Stimulated activated CD4-positive, alpha-beta T cell treated with anti-CD3 and anti-CD28 coated beads, Interleukin-4, amount 100 ng/mL, for 24 hours (primary cell): ENCODE measurements at regions not wholly inside any gene's neighbourhood (a gene's known extent, or its start where the extent isn't known, plus 50 kb on each side); places are given as distances from the start of the nearest gene placed in this dataset.

Experiments
- DNase-seq: peaks from one replicate; pipeline ENCODE4 v3.0.0-alpha.2; 2020

DNA sequence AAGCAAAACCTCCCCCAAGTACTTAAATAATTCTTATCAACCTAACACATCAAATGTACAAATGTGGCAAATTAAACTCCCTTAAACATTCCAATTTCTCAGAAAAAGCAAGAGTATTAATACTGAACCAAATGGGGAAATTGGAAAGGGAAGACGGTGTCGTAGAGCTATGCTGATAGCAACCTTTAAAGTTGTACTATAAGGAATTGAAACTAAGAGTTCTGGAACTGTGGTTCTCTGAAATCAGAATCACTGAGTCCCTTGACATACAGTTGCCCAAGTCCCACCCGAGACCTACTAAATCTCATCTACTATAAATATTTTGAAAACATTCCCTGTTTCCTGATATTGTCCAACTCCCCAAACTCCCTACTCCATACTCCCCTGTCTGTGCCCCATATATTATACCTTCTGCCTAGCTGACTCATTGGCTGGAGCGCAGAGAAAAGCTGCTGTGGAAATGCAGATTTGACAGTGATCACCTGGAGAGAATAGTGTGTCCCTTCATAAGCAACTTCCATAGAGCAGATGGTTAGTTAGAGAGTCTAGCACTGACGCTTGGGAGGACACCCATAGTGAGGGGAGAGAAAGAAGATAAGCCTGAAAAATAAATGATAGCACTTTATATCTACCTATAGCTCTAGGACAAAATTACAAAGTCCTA is 51.4 kb upstream of the ITM2B start:
- no peak for DNase-seq

DNA sequence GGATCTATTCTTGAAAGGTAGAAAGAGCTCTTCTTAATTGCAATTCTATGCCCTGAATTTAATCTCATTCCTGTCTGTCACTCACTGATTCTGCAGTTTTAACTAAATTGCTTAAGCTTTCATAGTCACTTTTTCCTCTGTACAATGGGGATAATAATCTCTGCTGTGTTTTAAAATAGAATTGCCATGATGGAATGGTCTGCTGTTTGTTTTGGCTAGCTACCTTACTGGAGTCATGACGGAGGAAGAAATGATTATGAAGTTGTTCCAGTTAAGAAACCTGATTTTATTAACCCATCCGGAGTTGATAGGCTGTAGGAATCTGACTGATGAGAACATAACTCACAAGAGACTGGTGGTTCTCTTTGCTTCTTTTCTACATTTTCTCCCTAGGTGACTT is 54.9 kb upstream of the ITM2B start:
- DNase-seq: no peak

DNA sequence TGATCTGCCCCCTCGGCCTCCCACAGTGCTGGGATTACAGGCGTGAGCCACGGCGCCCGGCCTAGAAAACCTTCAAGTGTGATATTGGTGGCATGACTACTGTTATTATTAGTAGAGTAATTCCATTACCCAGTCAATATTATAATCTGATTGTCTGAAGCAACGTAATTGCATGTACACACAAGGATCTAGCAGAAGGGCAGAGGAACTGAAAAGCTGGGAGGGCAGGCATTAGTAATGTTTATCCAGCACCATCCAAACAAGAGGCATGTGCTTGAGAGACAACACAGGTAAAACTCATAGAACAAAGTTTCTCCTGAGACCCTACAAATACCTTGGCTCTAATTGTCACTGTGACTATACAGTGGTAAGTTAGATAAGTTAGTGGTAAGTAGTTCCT is 56.2 kb upstream of the ITM2B start:
- DNase-seq: no peak

DNA sequence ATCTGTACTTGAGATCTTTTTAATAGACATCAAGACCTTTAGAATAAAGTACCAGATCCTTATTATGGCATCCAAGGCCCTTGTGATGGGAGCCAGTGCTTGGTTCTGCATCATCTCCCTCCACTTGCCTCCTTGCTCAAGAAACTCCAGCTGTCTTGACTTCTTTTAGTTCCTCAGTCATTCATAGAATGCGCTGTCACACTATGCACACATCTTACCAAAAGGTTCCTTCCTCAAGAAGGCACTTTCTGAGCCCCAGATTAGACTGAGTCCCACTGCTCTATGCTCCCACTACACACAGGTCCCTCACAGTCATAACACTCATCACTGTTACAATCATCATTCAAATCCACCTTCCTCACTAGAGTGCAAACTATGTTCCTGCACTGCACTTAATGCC is 57.8 kb upstream of the ITM2B start:
- DNase-seq: no peak

DNA sequence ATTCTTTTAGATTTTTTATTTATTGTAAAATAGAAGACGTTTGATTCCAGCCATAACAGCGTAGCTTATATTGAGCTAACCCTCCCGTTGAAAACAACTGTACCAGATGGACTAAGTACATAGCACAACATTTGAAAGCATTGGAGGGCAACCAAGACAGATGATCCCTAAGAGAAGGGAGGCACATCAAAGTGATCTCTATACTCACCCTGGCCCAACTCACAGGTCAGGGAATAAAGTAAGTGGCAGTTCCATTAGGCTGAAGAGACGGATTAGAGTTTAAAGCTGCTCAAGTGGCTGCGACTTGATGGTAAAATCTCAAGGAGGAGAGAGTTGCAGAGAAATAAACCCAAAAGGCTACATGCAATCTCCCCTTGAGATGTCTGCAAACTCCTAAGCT is 65.1 kb upstream of the ITM2B start:
- DNase-seq: no peak

DNA sequence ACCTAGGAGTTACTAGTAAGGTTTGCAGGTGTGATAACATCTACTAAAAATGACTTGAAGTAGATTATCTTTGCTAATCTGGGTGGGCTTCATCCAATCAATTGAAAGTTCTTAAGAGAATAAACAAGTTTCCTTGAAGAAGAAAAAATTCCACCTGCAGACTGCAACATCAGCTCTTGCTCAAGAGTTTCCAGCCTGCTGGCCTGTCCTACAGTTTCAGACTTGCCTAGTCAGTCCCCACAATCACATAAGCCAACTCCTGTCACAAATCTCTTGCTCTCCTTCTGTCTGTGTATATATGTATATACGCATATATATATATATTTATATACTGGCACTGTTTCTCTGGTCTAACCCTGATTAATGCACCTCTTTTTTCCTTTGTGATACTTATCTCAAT is 67.3 kb upstream of the ITM2B start:
- DNase-seq: no peak

DNA sequence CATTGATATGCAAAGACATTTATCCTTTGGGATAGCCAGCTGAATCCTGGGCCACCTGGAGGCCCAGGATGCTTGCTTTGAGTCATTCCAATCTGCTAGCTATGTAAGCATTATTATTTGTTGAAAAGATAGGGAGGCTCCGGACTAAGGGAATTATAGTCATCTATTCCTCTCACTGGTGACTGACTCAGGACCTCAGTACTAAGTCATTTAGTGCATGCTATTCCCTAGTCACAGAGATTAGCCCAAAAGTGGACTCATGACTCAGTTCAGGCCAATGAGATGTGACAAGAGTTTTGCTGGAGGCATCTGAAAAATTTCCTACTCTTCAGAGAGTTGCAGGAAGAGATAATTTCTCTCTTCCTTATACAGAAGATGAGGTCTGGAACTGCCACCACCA is 67.9 kb upstream of the ITM2B start:
- DNase-seq: no peak

DNA sequence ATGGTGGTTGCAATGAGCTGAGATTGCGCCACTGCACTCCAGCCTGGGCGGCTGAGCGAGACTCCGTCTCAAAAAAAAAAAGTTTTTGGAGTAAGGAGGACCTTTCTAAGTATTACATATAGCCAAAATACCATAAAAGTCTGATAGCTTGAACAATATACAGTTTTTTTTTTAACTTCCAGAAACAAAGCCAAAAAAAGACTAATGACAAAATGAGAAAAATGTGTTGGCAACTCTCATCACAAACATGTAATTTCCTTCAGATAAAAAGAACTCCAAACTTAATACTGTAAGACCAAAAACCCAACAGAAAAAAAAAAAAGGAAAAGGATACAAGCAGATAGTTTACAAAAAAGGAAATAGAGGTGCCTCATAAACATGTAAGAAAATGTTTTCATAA is 68.2 kb upstream of the MED4 start:
- DNase-seq: no peak

DNA sequence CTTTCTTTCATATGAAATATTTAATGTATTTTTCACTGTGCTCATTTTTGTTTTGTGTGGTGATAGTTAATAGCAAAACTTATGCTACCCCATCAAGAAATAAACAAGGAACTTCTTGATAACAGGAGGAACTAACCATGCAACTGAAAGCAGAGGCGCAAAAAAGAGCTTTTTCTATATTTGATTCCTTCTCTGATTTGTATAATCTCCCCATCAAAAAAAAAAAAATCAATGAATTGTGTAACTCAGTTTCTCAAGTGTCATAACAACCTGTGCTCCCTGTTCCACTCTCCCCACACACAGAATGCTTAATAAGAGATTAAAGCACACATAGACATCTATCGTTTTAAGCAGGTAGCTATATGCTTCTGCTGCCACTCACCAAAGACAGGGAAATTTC is 67.3 kb upstream of the MED4 start:
- no peak for DNase-seq

DNA sequence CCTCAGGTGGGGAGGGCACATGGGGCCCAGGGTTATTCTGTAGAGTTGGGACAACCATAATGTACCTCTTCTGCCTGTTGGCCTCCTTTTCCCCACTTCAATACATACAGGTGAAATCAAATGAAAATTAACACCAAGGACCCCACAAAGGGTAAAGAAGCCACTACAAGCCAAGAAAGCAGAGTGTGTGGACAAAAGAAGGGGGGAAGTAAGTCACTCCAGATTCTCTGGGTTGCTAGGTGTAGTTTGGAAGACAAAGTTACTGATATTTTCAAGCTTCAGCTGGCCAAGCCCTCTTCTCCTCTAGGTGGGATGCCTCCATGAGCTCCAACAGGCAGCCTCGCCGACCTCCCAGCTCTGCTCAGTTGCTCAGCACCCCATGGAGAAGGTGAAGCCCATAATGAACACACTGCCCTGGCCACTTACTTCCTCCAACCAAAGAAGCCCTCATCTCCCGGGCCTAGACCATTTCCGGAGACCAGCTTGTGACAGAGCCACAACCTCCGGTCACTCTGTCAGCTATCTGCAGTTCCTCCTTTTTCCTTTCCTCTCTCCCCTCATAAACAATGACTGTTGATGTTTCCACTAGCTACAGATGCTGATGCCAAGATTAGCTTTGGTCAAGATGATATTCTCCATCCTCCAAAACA is 66.8 kb upstream of the MED4 start:
- no peak for DNase-seq

DNA sequence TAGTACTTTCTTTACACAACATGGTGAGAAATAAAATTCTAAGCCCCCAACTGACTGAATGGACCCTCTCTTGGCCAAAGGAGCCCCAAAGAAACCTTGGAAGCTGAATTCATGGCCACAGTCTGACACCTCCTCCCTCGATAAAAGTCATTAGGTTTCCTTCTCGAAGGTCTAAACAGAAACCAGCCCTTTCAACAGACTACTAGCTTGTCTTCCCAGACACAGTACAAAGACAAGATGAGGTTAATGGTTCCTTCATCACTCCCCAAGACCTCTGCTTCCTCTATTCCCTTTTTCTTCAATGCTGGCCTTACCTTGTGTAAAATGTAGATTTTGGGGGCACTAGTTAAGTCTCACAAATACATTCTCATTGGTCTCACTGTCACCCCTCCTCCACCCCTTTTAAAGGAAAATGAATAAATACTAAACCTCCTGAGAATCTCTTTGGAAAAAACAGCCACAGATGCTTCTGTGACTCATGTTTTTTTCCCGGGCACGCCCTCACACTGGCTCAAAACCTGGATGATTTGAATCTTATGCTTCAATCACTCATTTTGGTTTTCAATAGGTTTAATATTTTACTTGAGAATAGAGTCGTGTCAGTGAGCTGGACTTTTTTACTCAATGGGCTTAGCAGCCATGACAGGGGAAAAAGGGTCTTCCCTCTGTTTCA is 65.8 kb upstream of the MED4 start:
- DNase-seq: no peak

DNA sequence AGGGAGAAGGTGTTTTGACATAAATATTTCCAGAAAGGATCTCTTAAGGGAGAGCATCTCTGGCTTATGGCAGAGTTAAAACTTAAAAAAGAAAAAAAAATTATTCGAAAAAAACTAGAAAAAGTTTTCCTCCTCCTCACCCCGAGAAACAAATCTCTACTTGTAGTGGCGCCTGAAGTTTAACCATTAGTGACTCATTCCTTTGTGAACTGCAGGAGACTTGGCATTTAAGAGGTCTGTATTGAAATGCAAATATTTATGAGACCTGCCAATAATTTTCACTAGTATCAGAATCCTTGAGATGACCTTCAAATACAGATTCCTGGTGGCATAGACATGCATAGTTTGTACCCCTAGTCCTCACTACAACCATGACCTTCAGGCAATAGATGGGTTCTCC is 64.9 kb upstream of the MED4 start:
- DNase-seq: no peak

DNA sequence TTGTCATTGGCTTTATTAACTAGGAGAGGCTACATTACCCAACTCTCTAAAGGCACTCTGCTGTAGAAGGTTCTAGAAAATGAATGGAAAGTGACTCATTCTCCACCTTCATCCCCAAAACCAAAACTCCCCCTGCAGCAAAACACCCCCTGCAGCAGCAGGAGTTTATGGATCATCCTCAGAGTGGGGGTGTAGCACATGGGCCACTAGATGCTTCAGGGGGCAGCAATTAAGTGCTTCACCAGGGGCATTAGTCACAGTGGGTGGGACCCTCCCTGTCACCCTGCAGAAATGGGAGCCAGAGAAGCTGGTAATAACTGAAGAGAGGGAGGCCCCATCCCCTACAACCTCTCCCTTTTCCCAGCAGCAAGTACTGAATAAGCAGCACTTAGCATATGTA is 64.5 kb upstream of the MED4 start:
- peak; percentile 13 for DNase-seq

DNA sequence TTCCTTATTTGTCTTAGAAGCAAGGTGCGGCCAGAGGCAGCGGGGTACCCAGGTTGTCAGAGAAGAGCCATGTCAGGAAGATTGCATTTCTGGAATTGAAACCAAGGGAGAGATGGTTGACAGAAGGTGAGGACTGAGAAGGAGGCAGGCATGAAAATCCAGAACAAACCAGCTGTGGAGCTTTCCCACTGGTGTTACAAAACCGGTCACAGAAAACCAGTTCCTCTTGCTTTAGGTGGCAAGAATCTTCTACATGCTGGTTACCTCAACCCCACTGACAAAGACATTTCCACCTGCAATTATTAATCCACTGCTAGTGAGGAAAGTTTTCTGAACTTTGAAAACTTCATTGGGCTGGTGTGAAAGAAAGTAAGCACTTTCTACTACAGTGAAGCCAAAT is 64.0 kb upstream of the MED4 start:
- no peak for DNase-seq

DNA sequence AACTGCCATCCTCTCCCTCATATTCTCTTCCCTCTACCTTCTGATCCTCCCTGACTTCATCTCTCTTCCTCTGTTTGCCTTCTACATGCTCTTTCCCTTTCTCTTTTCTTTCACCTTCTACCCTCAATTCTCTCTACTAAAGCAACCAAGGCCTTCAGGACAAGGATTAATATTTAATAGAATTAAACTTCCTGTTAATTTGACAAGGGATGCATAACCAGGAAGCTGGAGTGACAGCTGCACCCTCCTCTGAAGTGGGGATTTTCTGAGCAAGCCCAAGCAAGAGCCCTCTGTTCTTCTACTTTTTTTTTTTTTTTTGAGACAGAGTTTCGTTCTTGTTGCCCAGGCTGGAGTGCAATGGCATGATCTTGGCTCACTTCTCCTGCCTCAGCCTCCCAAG is 63.4 kb upstream of the MED4 start:
- DNase-seq: no peak

DNA sequence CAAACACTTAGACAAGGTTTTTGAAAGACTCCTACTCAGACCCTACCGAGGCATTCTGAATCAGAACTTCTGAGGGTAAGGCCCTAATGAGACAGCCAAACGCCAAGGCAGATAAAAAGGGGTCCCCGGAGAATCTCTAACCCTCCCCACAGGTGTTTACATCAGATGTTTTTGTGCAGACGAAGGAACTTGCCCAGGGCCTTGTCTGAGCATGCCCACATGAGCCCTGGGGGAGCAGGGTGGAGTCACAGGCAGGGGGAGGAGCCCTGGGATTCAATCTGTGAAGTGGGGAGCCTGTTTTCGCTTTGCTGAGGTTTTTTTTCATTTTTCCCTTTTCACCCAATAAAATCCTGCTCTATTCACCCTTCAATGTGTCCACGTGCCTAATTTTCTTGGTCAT is 61.6 kb upstream of the MED4 start:
- DNase-seq: peak; percentile 72

DNA sequence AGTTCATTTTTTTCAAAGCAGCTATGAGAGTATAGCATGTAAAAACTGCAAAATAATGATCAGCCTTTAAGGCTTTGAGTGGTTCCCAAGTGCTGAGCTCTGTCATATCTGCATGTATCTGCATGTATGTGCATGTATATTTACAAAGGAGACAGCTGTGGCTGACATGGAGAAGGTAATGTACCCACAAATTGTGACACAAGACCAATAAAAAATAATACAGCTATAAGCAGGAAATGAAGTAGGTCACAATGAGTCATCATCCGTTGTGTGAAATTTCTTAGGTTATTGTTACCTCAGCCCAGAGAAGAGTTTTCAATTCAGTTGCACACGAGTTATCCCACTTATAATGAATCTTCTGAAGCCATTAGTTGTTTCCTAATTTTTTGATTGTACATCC is 60.9 kb upstream of the MED4 start:
- DNase-seq: peak; percentile 27

DNA sequence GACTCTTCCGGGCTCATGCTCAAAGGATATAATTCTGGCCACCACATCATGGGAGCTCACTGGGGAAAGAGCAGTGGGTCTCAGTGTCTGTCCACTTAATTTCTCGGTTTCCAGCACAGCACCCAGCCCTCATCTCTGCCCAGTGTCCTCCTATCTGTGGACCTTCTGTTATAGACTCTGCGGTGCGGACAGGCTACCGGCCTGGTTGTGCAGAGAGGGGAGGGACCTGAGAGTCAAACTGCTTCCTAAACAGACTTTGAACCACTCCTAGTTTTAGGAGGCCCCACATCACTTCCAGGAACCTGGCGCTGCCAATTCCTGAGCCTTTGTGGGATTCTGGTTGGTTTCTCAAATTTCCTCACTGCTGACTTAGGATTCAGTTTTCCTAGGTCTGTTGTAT is 59.8 kb upstream of the MED4 start:
- DNase-seq: no peak

DNA sequence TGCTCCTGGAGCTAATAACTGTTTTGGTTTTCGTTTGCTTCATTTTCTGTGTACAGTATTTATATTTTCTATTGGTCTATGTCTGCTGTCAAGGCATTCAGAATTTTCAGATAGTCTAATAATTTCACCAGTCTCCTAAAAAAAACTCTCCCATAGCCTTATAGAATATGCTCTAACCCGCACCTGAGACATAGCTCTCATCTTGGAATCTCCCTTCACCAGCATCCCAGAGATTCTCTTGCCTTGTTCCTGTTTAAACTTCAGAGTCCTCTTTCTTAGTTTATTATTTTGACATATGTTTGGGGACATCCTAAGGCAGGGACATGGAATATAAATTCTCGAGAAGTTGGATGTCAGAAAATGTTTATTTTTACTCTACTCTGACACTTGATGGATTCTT is 58.3 kb upstream of the MED4 start:
- no peak for DNase-seq

DNA sequence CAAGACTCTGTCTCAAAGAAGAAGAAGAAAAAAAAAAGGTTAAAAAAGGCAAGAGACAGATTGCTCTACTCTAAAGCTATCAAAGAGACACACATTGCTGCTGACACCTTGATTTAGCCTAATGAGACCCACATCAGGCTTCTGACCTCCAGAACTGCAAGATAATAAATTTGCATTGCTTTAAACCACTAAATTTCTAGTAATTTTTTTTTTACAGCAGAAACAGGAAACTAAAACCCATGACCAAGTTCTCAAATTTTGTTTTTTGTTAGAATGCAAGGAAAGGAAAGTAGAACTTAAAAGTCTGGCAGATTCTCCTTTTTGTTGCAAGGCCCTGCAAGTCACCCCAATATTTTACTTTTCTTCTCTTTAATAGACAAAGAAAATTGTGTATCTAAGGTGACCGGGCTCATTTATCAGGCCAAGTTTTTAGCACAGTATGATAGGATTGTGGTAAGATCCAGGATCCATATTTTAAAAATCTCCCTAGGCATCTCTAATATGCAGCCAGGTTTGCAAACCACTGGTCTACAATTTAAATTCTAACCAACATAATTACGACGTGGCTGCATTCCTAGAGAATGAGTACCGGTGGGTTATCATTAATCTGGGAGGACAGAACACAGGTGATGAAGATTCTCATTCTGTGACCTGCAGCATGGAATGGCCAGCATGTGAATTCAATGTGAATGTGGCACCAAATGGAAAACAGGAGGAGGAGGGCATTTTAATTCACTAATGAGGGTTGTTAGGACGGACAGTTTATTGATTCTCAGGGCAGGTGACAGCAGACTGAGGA is 56.7 kb upstream of the MED4 start:
- no peak for DNase-seq

DNA sequence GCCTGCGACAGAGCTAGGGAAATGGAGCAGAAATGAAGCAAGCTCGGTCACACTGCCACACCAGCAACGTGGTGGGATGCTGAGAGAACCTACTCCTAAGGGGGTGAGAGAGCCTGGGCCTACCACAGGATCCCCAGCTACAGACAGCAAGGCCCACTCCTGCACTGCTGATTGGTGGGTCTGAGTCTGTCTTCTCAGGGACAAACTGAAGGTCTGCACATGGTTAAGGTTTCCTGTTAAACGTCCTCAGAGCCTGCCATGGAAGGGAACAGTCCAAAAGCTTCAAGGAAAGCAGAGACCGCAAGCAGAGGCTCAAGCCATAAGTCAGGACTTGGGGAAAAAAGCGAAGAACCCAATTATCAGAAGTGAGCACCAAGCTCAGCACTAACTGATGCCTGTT is 53.5 kb upstream of the MED4 start:
- DNase-seq: no peak

DNA sequence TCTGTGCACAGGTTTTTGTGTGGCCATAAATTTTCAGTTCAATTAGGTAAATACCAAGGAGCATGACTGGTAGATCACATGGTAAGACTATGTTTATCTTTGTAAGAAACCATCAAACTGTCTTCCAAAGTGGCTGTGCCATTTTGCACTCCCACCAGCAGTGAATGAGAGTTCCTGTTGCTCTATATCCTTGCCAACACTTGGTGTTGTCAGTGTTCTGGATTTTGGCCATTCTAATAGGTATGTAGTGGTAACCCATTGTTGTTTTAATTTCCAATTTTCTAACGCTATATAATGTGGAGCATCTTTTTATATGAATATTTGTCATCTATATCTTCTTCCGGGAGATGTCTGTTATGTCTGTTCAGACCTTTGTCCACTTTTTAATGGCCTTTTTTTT is 51.7 kb upstream of the MED4 start:
- DNase-seq: no peak

DNA sequence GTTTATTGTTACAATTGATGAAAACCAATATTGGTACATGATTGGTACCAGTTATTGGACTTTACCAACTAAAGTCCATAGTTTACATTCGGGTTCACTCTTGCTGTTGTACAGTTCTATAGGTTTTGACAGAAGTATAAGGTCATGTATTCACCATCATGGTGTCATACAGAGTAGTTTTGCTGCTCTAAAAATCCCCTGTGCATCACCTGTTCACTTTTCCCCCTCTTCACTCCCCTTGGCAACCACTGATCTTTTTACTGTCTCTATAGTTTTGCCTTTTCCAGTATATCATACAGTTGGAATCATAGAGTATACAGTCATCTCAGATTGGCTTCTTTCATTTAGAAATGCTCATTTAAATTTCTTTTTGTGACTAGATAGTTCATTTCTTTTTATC is 51.2 kb upstream of the MED4 start:
- no peak for DNase-seq
